HepG2 (cell line): ENCODE measurements at regions not wholly inside any gene's neighbourhood (a gene's known extent, or its start where the extent isn't known, plus 50 kb on each side); places are given as distances from the start of the nearest gene placed in this dataset.

Source experiments
- ATAC-seq: fragments of 200-7000 bp; cut with Tn5 transposase; 3 replicates; pipeline ENCODE4 v1.9.1; 2020; ENCODE audit warnings: mild to moderate bottlenecking, moderate library complexity
- BruUV-seq: library from RNA; stranded (reverse); fragments of 400-500 nt; replicated peaks from 2 replicates; lab custom pipeline; 2021; lab: Mats Ljungman, UMichigan
- CTCF ChIA-PET: fragments of 300-600 bp; formaldehyde crosslinking; extraction: SDS; loops from one replicate; lab custom pipeline; 2021; ENCODE audit warnings: low total read pairs, inconsistent platforms, low intra/inter-chr PET ratio; lab: Yijun Ruan, JAX
- POLR2A ChIA-PET: fragments of 350-600 bp; sonication (Branson Sonifier 250); formaldehyde crosslinking; loops from one replicate; lab custom pipeline; 2020; ENCODE audit warnings: antibody characterized with exemption, inconsistent platforms; lab: Yijun Ruan, JAX
- DNase-seq: peaks from one replicate; pipeline ENCODE4 v3.0.0-alpha.2; 2015; ENCODE audit warnings: low spot score
- FAIRE-seq: peaks from 3 replicates; lab custom pipeline; 2011; peaks lifted over from hg19 to GRCh38; lab: Jason Lieb, UNC
- H2AFZ ChIP-seq: one replicate; pipeline ENCODE4 v1.6.1; 2011; ENCODE audit warnings: low read length, inconsistent platforms
- H3K27ac ChIP-seq: fragments of 300-600 bp; 3 replicates; pipeline ENCODE4 v1.8.0; 2011; ENCODE audit warnings: mixed run types, mild to moderate bottlenecking, mixed read lengths, low read length, inconsistent platforms; ENCODE audit not compliant: insufficient read depth; ENCODE audit errors: extremely low read length
- H3K27me3 ChIP-seq, 2 experiments: fragments of 200-600 bp in 1 of 2; 2 replicates in 1 of 2; 3 replicates in 1 of 2; pipeline versions ENCODE4 v1.6.0 to v1.8.0; 2011; ENCODE audit warnings: low read length in 2 of 2, mild to moderate bottlenecking in 2 of 2, moderate library complexity in 2 of 2, inconsistent platforms in 1 of 2; ENCODE audit not compliant: insufficient read depth in 2 of 2, control insufficient read depth in 1 of 2
- H3K36me3 ChIP-seq, 2 experiments: fragments of 200-600 bp in 1 of 2; replicated peaks in 1 of 2; 2 replicates in 1 of 2; 3 replicates in 1 of 2; pipeline versions ENCODE4 v1.5.1 to v1.8.0; 2011; ENCODE audit warnings: low read length in 2 of 2, inconsistent platforms in 1 of 2; ENCODE audit not compliant: insufficient read depth in 2 of 2, control insufficient read depth in 1 of 2
- H3K4me1 ChIP-seq: 2 replicates; pipeline ENCODE4 v1.5.1; 2012; ENCODE audit warnings: low read length, inconsistent platforms; ENCODE audit not compliant: insufficient read depth
- H3K4me2 ChIP-seq: 2 replicates; pipeline ENCODE4 v1.6.0; 2011; ENCODE audit warnings: low read depth, low read length, inconsistent platforms
- H3K4me3 ChIP-seq, 3 experiments: fragments of 200-600 bp in 1 of 3; sonication (generic), shearing (Covaris generic) in 1 of 3; replicated peaks in 1 of 3; 2 replicates each; pipeline ENCODE4 v1.5.1; 2011 to 2016; ENCODE audit warnings: low read length in 3 of 3, inconsistent platforms in 2 of 3, low read depth in 2 of 3, mild to moderate bottlenecking in 2 of 3, control low read depth in 1 of 3, mixed read lengths in 1 of 3; ENCODE audit not compliant: insufficient read depth in 1 of 3
- H3K79me2 ChIP-seq: one replicate; pipeline ENCODE4 v1.6.1; 2011; ENCODE audit warnings: low read length, inconsistent platforms; ENCODE audit not compliant: insufficient read depth
- H3K9ac ChIP-seq: 2 replicates; pipeline ENCODE4 v1.6.0; 2011; ENCODE audit warnings: mild to moderate bottlenecking, low read depth, low read length, inconsistent platforms; ENCODE audit not compliant: insufficient read depth
- H3K9me3 ChIP-seq: 2 replicates; pipeline ENCODE4 v1.5.1; 2012; ENCODE audit warnings: mild to moderate bottlenecking, low read length
- H4K20me1 ChIP-seq: 2 replicates; pipeline ENCODE4 v1.6.0; 2011; ENCODE audit warnings: inconsistent platforms, mild to moderate bottlenecking, low read length, moderate library complexity; ENCODE audit not compliant: insufficient read depth
- CEBPG ChIP-seq: IDR thresholded peaks from 2 replicates; pipeline ENCODE4 v1.6.1; 2016
- ELK4 ChIP-seq: sonication (generic); formaldehyde crosslinking; IDR thresholded peaks from 2 replicates; pipeline ENCODE4 v1.9.0; 2021; ENCODE audit warnings: missing genetic modification reagents, borderline replicate concordance
- GTF2F1 ChIP-seq: fragments of 150-350 bp; IDR thresholded peaks from 2 replicates; pipeline ENCODE4 v1.6.1; 2014; ENCODE audit warnings: low read length
- HMGXB4 ChIP-seq, 2 experiments: sonication (generic) in 1 of 2; formaldehyde crosslinking in 1 of 2; IDR thresholded peaks; 2 replicates each; pipeline versions ENCODE4 v1.4.0 to v1.6.1; 2018 to 2020; ENCODE audit warnings: missing genetic modification reagents in 2 of 2, borderline replicate concordance in 1 of 2, low read depth in 1 of 2, mild to moderate bottlenecking in 1 of 2, missing biosample characterization in 1 of 2
- KDM5A ChIP-seq: fragments of 200-600 bp; sonication (generic); IDR thresholded peaks from 2 replicates; pipeline ENCODE4 v1.7.0; 2018; ENCODE audit warnings: antibody characterized with exemption, mild to moderate bottlenecking, low read length, borderline replicate concordance
- ONECUT2 ChIP-seq: sonication (generic); formaldehyde crosslinking; IDR thresholded peaks from 2 replicates; pipeline ENCODE4 v1.4.0; 2020; ENCODE audit warnings: missing genetic modification reagents
- SP2 ChIP-seq: sonication (generic); formaldehyde crosslinking; IDR thresholded peaks from 2 replicates; pipeline ENCODE4 v1.5.1; 2020; ENCODE audit warnings: mild to moderate bottlenecking, missing genetic modification reagents
- SRSF9 ChIP-seq: fragments of 200-400 bp; formaldehyde crosslinking; IDR thresholded peaks from 2 replicates; pipeline ENCODE4 v1.6.1; 2018; ENCODE audit warnings: borderline replicate concordance, mild to moderate bottlenecking, low read depth, low read length; ENCODE audit not compliant: insufficient read depth, poor library complexity, severe bottlenecking
- SSRP1 ChIP-seq: IDR thresholded peaks from 2 replicates; pipeline ENCODE4 v1.6.1; 2016; ENCODE audit warnings: control low read depth
- ZHX1 ChIP-seq: sonication (generic); formaldehyde crosslinking; IDR thresholded peaks from 2 replicates; pipeline ENCODE4 v1.8.1; 2022; ENCODE audit warnings: low read depth, mild to moderate bottlenecking, missing genetic modification reagents
- ZNF530 ChIP-seq: sonication (generic); formaldehyde crosslinking; IDR thresholded peaks from 2 replicates; pipeline ENCODE4 v1.5.0; 2020; ENCODE audit warnings: low read depth, mild to moderate bottlenecking, missing genetic modification reagents
- ZNF570 ChIP-seq: sonication (generic); formaldehyde crosslinking; IDR thresholded peaks from 2 replicates; pipeline ENCODE4 v1.4.0; 2020; ENCODE audit warnings: mild to moderate bottlenecking, missing genetic modification reagents, borderline replicate concordance
- ZNF850 ChIP-seq: sonication (generic); formaldehyde crosslinking; conservative IDR thresholded peaks from 2 replicates; pipeline ENCODE4 v1.9.0; 2021; ENCODE audit warnings: mild to moderate bottlenecking, missing genetic modification reagents
- WGBS: methylation state at CpG from one replicate; pipeline ENCODE4 v1.1.6; 2017; ENCODE audit warnings: low lambda C conversion rate; 5-methylcytosine and 5-hydroxymethylcytosine counted together
- in situ Hi-C: cut with HindIII; loops from 2 replicates; pipeline ENCODE4 v1.10.0; 2017; ENCODE audit warnings: low pct_unique_long_range_greater_than_20kb; ENCODE audit not compliant: extremely low pct_ligation_motif_present
- intact Hi-C: fragments of 100-400 bp; cut with micrococcal nuclease; formaldehyde crosslinking; loops from one replicate; pipeline ENCODE4 v1.10.0; 2022; ENCODE audit not compliant: unreplicated experiment

- Histone ChIP-seq H3K36me3 (no peaks in the 10 kb centered on the region), H3K27me3 (no peaks in the 10 kb centered on the region), H3K4me1 (no peaks in the 10 kb centered on the region), H3K4me2 (no peak overlapping the region), H3K4me3 (no peak overlapping the region), H3K9me3 (no peaks in the 10 kb centered on the region)
- no peak for FAIRE-seq
- POLR2A ChIA-PET: no interaction called here
- CTCF ChIA-PET: no interaction called here
- DNase-seq: no peak
- no CpG with 5 or more reads among the region's 5 CpGs for WGBS
- no peak for TF ChIP-seq GTF2F1
- no peak for TF ChIP-seq ZNF570 (CRISPR knock-in tag)
- TF ChIP-seq KDM5A: no peak
- no peak for TF ChIP-seq ZNF530
- no peak for TF ChIP-seq SSRP1 (CRISPR knock-in tag)
- no peak for TF ChIP-seq HMGXB4 (CRISPR knock-in tag; IDR thresholded peaks at IDR 0.05; ENCODE audit: borderline replicate concordance in 1 of 2, low read depth in 1 of 2)
- TF ChIP-seq ZHX1: no peak
- no peak for TF ChIP-seq SP2
- no peak for TF ChIP-seq SRSF9
- no peak for TF ChIP-seq ONECUT2 (CRISPR knock-in tag)
- no peak for TF ChIP-seq CEBPG
- TF ChIP-seq ZNF850 (CRISPR knock-in tag): no peak
- TF ChIP-seq ELK4 (CRISPR knock-in tag): no peak
- TF ChIP-seq, all 625 proteins: peak for 0
- Histone ChIP-seq H4K20me1 (no peaks in the 10 kb centered on the region), H3K9ac (no peak overlapping the region), H3K27ac (no peak overlapping the region), H2AFZ (no peak overlapping the region), H3K79me2 (no peaks in the 10 kb centered on the region)
- intact Hi-C loops (no loop called here), in situ Hi-C loops (no loop called here)
- no TSS peak for BruUV-seq
- ATAC-seq: no peak
Observed at GRCh38 chr5:99878830-99879229, 656.3 kb upstream of the FAM174A start.
